Right lung (tissue), 2 donors: ENCODE measurements at regions not wholly inside any gene's neighbourhood (a gene's known extent, or its start where the extent isn't known, plus 50 kb on each side); places are given as distances from the start of the nearest gene placed in this dataset.

ENCODE experiments used
- DNase-seq, 2 donors: peaks; one replicate each; pipeline ENCODE4 v3.0.0-alpha.2; 2013

DNA sequence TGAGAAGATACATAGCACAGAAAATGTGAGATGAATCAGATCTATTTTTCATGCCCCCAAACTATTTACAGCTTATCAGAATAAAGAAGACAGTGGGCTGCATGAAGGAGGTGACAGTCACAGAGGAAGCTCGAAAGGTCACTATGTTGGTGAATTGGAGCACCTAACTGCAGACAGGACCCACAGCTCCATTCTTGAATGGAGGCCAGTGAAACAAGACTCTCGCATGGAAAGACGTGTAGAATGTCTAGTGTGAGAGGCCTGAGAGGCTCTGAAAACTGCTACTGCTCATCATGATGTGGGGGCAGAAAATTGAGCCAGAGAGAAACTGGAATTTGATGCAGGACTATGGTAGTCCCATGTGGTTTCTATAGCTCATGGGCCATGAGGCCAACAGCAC is 60.3 kb upstream of the CCDC190 start:
- DNase-seq, result no peak

- no peak for DNase-seq
Observed at GRCh38 chr1:162919034-162919433, 58.1 kb upstream of the CCDC190 start.

- DNase-seq, result no peak
Observed at GRCh38 chr1:162918151-162918754, 57.3 kb upstream of the CCDC190 start.

DNA sequence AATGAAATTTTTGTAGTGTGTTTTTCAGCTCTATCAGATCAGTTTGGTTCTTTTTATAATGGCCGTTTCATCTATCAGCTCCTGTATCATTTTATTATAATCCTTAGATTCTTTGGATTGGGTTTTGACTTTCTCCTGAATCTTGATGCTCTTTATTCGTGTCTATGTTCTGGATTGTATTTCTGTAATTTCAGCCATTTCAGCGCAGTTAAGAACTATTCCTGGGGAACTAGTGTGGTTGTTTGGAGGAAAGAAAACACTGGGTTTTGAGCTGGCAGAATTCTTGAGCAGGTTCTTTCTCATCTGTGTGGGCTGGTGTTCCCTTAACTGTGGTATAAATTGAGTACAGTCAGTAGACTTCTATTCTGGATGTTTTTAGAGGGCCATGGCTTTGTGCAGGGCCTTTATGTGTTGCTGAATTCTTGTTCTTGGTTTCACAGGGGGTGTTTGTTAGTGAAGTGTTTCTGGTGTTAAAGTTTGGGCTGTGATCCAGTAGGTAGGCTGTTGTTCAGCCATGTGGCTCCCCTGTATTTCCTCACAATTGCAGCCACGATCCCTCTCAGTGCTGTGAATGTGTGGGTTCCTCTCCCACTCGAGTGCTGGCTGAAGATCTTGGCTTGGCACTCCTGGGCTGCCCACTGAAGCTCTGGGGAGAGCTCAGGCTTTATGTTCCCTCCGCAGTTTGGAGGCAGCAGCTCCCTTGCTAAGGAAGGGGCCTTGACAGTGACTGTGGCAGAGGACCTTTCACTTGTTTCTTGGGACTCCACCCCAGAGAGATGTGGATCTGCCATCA is 56.0 kb upstream of the CCDC190 start:
- no peak for DNase-seq

DNA sequence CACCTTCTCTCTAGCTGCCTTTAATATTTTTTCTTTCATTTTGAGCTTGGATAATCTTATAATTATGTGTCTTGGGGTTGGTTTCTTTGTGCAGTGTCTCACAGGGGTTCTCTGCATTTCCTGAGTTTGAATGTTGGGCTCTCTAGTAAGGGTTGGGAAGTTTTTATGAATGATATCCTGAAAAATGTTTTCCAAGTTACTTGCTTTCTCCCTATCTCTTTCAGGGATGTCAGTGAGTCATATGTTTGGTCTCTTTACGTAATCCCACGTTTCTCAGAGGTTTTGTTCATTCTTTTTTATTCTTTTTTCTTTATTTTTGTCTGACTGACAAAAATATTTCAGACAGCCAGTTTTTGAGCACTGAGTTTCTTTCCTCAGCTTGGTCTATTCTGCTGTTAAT is 55.4 kb upstream of the CCDC190 start:
- no peak for DNase-seq

DNA sequence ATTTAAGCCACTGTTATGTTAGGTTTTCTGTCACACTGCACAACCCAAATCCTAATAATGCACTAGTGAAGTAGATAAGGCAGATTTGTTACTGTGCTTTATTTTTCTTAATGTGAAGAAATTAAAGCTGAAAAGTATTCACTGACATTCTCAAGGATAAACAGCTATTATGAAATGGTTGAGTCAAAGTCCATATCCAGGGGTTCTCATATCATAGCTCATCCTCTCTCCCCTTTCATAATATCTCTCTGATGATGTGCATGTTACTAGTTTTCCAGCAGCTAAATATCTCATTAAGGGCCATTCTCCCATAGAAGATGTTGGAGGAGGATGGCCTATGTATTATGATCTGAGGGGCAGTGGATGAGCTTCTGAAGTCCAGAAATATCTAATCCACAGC is 53.6 kb upstream of the CCDC190 start:
- no peak for DNase-seq

GRCh38 chr1:162913345-162913744 is 52.4 kb upstream of the CCDC190 start:
- DNase-seq, result no peak

GRCh38 chr1:162912061-162912667 is 51.2 kb upstream of the CCDC190 start:
- no peak for DNase-seq
